ENCODE measurements at regions not wholly inside any gene's neighbourhood (a gene's known extent, or its start where the extent isn't known, plus 50 kb on each side); places are given as distances from the start of the nearest gene placed in this dataset.

GRCh38 chr1:58310881-58311280, 235.6 kb downstream of the OMA1 start:
- DNase-seq (ENCODE audit: low spot score), result no peak

DNA sequence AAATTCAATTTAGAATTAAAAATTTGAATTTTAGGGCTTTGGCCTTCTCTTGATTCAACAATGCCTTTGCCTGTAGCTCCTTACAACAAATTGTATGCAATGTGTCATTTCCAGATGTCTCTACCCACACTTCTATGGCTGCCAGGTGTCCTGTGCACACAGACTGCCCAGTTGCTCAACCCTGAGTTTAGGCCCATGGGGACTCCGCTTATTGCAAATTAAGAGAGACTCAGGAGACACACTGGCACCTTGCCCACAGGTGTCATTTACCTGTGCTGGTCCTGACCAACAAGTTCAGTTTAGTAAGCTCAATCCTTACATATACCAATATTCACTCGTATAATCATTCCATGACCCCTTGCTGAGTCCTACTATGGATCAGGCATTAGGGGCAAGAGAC, 236.1 kb downstream of the OMA1 start:
- no peak for DNase-seq (ENCODE audit: low spot score)

- no peak for DNase-seq (ENCODE audit: low spot score)
Observed at GRCh38 chr1:58308206-58308605, 238.3 kb downstream of the OMA1 start.

DNA sequence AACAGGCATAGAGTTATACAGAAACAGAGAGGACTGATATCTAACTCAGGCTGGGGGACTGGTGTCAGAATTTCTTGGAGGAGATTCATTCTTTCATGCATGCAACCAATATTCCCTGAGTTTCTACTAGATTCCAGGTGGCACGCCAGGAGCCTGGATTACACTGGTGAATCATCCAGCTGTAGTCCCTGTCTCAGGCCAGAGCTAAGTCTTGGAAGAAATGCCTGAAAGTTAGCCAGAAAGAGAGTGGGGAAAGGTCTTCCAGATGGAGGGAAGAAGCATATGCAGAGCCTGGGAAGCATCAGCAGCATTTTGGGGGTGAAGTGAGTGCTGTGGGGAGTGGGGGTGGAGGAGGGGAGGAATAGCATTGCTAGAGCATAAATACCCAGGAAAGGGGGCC, 239.1 kb downstream of the OMA1 start:
- no peak for DNase-seq (ENCODE audit: low spot score)

GRCh38 chr1:58305622-58306021, 240.9 kb downstream of the OMA1 start:
- DNase-seq (ENCODE audit: low spot score), result no peak

GRCh38 chr1:58304346-58304975, 242.1 kb downstream of the OMA1 start:
- no peak for DNase-seq (ENCODE audit: low spot score)

DNA sequence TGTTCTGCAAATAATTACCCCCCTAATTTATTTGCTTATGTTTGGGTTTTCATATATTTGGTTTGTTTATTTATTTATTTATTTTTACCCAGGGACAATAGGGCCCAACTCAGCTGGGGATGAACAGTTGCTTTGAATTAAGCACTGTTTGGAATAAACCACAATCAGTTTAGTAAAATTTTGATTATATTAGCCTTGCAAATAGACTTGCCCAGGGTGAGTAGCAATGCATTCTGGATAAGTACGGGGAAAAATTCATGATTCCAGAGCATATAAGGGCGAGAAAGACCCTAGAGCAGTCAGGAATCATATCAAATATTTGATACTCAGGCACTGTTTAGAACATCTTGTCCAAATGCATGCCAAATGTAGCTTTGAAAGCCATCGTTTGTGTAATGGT, 242.7 kb downstream of the OMA1 start:
- no peak for DNase-seq (ENCODE audit: low spot score)

- no peak for DNase-seq (ENCODE audit: low spot score)
Observed at GRCh38 chr1:58293388-58293787, 253.1 kb downstream of the OMA1 start.

DNA sequence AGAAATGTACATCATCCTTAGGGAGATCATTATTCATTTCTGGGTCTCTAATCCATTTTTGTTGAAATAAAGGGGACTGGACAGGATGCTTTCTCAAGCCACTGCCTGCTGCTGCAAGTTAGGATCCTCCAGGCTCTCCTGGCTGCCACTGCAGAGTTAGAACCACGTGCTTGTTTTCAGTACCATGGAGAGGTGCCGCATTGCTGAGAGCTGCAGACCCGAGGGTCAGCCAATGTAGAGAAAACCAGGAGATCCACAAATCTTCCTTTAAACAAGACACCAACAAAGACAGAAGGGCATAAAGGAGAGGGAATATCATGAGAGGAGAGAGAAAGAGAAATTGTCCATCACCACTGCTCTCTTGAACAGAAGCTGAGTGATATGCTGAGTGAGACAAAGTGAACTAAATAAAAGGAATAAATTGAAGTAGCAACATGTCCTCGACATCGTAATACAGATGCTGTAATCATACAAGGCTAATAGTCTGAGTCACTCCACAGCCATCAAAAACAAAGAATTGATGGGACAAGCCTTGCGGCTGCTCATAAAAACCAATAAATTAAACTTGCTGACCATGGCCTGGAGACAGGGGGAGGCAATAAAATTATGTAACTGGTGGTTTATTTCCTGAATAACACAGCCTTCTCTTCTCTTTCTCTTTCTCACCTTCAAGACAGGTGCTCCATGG, 255.7 kb downstream of the OMA1 start:
- peak; percentile 24 for DNase-seq (ENCODE audit: low spot score)

DNA sequence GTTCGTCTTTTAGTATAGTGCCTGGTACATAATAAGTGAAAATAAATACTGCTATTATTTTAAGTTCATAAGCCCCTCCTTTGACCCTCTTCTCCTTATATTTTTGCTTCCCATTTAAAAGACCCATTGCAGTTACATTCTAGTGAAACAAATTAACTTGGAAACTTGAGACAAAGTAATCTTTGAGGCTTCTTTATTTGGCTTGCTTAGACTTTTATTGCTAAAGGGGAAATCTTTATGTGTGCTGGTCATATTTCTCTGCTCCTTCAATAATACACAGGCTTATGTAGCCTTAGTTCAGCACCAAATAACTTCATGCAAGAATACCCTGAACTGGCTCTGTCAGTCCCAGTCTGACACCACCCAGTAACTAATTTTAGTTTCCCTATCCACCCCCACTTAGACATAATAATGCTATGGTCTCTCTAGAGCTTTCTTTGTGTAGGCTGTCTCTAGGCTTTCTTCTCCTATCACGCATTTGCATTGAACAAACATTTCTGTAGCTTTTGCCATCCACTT, 257.8 kb downstream of the OMA1 start:
- no peak for DNase-seq (ENCODE audit: low spot score)

DNA sequence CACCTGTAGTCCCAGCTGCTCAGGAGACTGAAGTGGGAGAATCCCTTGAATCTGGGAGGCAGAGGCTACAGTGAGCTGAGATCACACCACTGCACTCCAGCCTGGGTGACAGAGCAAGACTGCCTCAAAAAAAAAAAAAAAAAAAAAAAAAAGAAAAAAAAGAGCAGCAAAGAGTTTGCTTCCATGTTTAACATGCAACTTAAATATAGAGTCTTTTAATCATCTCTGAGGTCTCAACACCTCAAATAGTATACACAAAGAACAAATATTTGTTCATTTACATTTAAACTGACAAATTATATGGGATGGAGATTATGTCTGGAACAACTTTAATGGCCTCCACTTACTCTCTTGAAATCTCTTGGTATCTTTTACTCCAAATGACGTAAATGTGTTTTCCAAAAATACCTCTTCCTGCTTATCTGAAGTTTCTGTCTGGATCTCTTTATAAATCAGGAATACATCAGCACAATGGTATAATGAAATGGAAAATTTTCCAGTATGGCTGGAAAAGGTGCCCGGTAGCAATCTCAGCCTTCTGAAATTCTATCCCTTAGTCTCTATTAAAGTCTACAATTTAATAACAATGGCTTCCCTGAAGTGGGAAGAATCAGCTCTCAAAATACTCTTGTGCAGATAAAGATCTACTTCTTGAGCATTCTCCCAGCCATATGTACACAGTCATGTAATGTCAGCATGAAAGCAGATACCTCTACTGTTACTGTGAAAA, 258.5 kb downstream of the OMA1 start:
- no peak for DNase-seq (ENCODE audit: low spot score)

GRCh38 chr1:58284225-58284510, 262.4 kb downstream of the OMA1 start:
- no peak for DNase-seq (ENCODE audit: low spot score)

- peak; percentile 59 for DNase-seq (ENCODE audit: low spot score)
Observed at GRCh38 chr1:58283388-58284224, 262.9 kb downstream of the OMA1 start.

DNA sequence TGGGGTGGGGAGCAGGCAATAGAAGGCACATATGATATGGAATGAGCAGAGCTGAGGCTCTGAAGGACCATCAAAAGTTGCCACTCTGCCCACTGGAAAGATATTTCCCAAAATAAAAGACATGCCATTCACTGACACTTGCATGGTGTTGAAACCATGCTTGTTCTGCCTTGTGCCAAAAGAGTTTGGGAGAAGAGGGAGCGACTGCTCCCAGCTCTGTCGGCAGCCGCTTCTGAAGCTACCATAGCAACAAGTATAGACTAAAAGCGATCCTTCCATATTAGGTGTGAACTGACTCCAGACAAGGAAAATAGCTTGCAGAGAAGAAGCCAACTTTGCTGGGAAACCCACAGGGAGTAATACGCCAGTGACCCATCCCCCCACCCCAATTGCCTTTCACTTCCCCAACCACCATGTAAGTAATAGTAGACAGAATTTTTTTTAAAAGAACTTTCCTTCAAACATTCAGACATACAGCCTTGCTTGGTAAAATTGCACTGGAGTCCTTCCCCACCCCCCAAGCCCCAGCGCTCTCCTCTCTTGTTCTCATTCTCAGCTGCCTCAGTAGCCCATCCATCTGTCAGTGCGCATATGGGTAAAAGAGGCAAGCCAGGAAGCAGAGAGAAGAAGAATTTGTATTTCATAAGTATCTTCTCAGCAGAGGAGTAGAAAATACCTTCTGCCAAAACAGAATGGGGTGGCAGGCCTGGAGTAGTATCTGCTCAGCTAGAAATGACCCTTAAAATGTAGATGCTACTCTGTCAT, 263.7 kb downstream of the OMA1 start:
- DNase-seq (ENCODE audit: low spot score), result no peak

DNA sequence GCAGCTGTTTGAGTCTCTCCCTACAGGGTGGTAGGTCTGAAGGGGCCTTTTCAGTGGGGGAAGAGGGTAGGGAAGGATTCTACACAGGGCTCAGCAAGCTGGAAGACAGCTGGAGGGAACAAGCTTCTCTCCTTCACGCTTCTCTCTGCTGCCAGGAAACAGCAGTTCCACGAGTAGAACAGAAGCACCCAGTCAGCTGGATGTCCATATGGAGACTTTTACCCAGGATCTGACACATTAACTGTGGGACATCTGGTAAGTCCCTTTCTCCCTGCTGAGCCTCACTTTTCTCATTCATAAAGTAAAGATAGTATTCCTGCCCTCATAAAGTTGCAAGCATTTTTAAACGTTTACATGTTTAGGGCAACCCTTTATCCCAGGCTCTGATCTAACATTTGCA, 280.3 kb downstream of the OMA1 start:
- no peak for DNase-seq (ENCODE audit: low spot score)

GRCh38 chr1:58264462-58264861, 282.1 kb downstream of the OMA1 start:
- peak; percentile 55 for DNase-seq (ENCODE audit: low spot score)

- DNase-seq (ENCODE audit: low spot score), result no peak
Observed at GRCh38 chr1:58262702-58263101, 283.8 kb downstream of the OMA1 start.

GRCh38 chr1:58258082-58258481, 288.4 kb downstream of the OMA1 start:
- DNase-seq (ENCODE audit: low spot score), result no peak

- no peak for DNase-seq (ENCODE audit: low spot score)
Observed at GRCh38 chr1:58257003-58257402, 289.5 kb downstream of the OMA1 start.

GRCh38 chr1:58256546-58256945, 290.0 kb downstream of the OMA1 start:
- DNase-seq (ENCODE audit: low spot score), result no peak

DNA sequence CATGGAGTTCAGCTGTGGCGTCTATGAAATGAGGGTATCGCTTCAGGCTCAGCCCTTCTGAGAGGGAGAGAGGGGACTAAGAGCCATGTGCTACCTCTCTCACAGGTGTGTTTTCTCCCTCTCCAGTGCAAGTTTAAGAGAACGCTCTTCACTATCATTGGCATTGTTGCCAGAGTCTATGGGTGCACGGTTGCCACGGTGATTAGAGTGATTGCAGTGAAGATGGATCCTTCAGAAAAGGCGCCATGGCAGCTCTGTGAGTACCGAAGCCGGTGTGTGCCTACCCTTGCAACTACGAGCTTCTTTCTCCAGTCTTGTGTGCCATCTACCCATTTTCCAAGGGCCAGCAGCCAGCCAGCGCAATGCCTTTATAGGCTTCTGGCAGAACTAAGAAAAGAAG, 290.5 kb downstream of the OMA1 start:
- no peak for DNase-seq (ENCODE audit: low spot score)

- no peak for DNase-seq (ENCODE audit: low spot score)
Observed at GRCh38 chr1:58255192-58255591, 291.3 kb downstream of the OMA1 start.
